SK-N-MC (cell line): ENCODE measurements at regions not wholly inside any gene's neighbourhood (a gene's known extent, or its start where the extent isn't known, plus 50 kb on each side); places are given as distances from the start of the nearest gene placed in this dataset.

Source experiments
- EZH2 ChIP-seq: fragments of 200-600 bp; sonication (generic); IDR thresholded peaks from one replicate; pipeline ENCODE4 v1.6.1; 2017; ENCODE audit warnings: antibody characterized with exemption
- FOXP2 ChIP-seq: optimal IDR thresholded peaks from 2 replicates; pipeline ENCODE3; 2011; ENCODE audit warnings: mild to moderate bottlenecking, moderate library complexity; ENCODE audit not compliant: insufficient read depth; ENCODE audit errors: extremely low read length, control extremely low read depth
- POLR2AphosphoS5 ChIP-seq: IDR thresholded peaks from 2 replicates; pipeline ENCODE4 v1.6.1; 2012; ENCODE audit warnings: mild to moderate bottlenecking, low read depth, low read length, borderline replicate concordance

DNA sequence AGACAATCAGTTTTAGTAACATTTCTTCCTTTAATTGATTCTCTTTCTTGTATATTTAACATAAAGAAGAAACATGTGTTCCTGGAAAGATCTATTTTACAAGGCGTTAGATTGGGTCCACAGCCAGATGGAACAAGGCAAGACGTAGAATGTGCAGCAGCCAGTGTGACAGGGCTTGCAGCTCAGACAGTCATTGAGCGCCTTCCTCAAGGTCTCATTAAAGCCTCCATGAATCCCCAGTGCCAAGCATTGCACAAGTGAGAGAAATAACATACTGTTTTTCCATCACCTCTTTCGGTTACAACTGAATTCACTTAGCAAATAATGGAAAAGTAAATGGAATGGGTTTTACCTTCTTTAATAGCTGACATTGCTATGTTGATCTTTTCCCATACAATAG is 292.5 kb downstream of the USP46 start:
- no peak for TF ChIP-seq EZH2
- no peak for TF ChIP-seq POLR2AphosphoS5
- TF ChIP-seq FOXP2 = no peak
